Tibial nerve (tissue), 4 donors: ENCODE measurements at regions not wholly inside any gene's neighbourhood (a gene's known extent, or its start where the extent isn't known, plus 50 kb on each side); places are given as distances from the start of the nearest gene placed in this dataset.

Experiments
- DNase-seq, 2 donors: peaks; one replicate each; pipeline ENCODE4 v3.0.0-alpha.2; 2019; ENCODE audit warnings: low spot score in 2 of 2
- H3K27ac ChIP-seq, 4 donors: fragments of 200-600 bp; sonication (generic) in 3 of 4; one replicate each; pipeline ENCODE4 v1.5.1; 2017 to 2019; ENCODE audit warnings: mild to moderate bottlenecking in 1 of 4
- H3K27me3 ChIP-seq, 2 donors: fragments of 200-600 bp; sonication (generic) in 1 of 2; one replicate each; pipeline versions ENCODE4 v1.5.1 to v1.6.0; 2017 to 2019
- H3K36me3 ChIP-seq, 3 donors: fragments of 200-600 bp; sonication (generic); one replicate each; pipeline ENCODE4 v1.5.1; 2018 to 2019
- H3K4me1 ChIP-seq, 4 donors: fragments of 200-600 bp; sonication (generic) in 3 of 4; one replicate each; pipeline ENCODE4 v1.5.1; 2017 to 2019
- H3K4me3 ChIP-seq, 4 donors: fragments of 200-600 bp; sonication (generic) in 3 of 4; one replicate each; pipeline ENCODE4 v1.5.1; 2017 to 2019; ENCODE audit warnings: mild to moderate bottlenecking in 1 of 4, moderate library complexity in 1 of 4
- H3K9me3 ChIP-seq, 4 donors: fragments of 200-600 bp; sonication (generic) in 3 of 4; one replicate each; pipeline ENCODE4 v1.5.1; 2017 to 2019
- EP300 ChIP-seq, 2 donors: sonication (generic); formaldehyde crosslinking; IDR thresholded peaks; one replicate each; pipeline ENCODE4 v1.6.1; 2017; ENCODE audit warnings: antibody characterized with exemption in 2 of 2, mild to moderate bottlenecking in 1 of 2
- POLR2A ChIP-seq, 2 donors: fragments of 450-650 bp; IDR thresholded peaks; one replicate each; pipeline ENCODE4 v1.6.1; 2017; ENCODE audit warnings: antibody characterized with exemption in 2 of 2, mild to moderate bottlenecking in 2 of 2, moderate library complexity in 2 of 2
- WGBS, 2 donors: methylation state at CpG; one replicate each; pipeline ENCODE4 v1.1.5; 2018; 5-methylcytosine and 5-hydroxymethylcytosine counted together
- TF ChIP-seq, protein P1 (sequence below), 5 experiments: fragments of 200-600 bp in 3 of 5; fragments of 450-650 bp in 2 of 5; sonication (generic) in 3 of 5; IDR thresholded peaks; one replicate each; pipeline ENCODE4 v1.5.1; 2016 to 2019; ENCODE audit warnings: antibody characterized with exemption in 5 of 5, mild to moderate bottlenecking in 3 of 5, moderate library complexity in 2 of 5

- DNase-seq: no peak
- H3K27me3 ChIP-seq: no peaks in the 10 kb centered on the region
- no peaks in the 10 kb centered on the region for H3K9me3 ChIP-seq
- H3K27ac ChIP-seq: no peak overlapping the region
- no peaks in the 10 kb centered on the region for H3K36me3 ChIP-seq
- H3K4me1 ChIP-seq: no peaks in the 10 kb centered on the region
- TF ChIP-seq, protein P1, sequence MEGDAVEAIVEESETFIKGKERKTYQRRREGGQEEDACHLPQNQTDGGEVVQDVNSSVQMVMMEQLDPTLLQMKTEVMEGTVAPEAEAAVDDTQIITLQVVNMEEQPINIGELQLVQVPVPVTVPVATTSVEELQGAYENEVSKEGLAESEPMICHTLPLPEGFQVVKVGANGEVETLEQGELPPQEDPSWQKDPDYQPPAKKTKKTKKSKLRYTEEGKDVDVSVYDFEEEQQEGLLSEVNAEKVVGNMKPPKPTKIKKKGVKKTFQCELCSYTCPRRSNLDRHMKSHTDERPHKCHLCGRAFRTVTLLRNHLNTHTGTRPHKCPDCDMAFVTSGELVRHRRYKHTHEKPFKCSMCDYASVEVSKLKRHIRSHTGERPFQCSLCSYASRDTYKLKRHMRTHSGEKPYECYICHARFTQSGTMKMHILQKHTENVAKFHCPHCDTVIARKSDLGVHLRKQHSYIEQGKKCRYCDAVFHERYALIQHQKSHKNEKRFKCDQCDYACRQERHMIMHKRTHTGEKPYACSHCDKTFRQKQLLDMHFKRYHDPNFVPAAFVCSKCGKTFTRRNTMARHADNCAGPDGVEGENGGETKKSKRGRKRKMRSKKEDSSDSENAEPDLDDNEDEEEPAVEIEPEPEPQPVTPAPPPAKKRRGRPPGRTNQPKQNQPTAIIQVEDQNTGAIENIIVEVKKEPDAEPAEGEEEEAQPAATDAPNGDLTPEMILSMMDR (IDR thresholded peaks at IDR 0.05): no peak
- TF ChIP-seq POLR2A (IDR thresholded peaks at IDR 0.05): no peak
- no peak overlapping the region for H3K4me3 ChIP-seq
- WGBS, 2 donors: 82 to 88% methylated on average over 2 of the region's 2 CpGs
Observed at GRCh38 chr9:31677415-31677814, 707.0 kb upstream of the ACO1 start.

GRCh38 chr9:31677877-31678276 is 706.6 kb upstream of the ACO1 start:
- Histone ChIP-seq H3K9me3 (no peaks in the 10 kb centered on the region), H3K4me3 (no peak overlapping the region), H3K4me1 (no peaks in the 10 kb centered on the region), H3K36me3 (no peaks in the 10 kb centered on the region), H3K27ac (no peak overlapping the region), H3K27me3 (no peaks in the 10 kb centered on the region)
- TF ChIP-seq, protein P1 (IDR thresholded peaks at IDR 0.05): no peak
- no peak for TF ChIP-seq POLR2A (IDR thresholded peaks at IDR 0.05)
- TF ChIP-seq EP300 (IDR thresholded peaks at IDR 0.05): no peak
- 81% methylated on average over 2 of the region's 2 CpGs for WGBS, 2 donors
- DNase-seq: no peak

- Histone ChIP-seq H3K27ac (no peak overlapping the region), H3K9me3 (no peaks in the 10 kb centered on the region), H3K36me3 (no peaks in the 10 kb centered on the region), H3K4me3 (no peak overlapping the region), H3K4me1 (no peaks in the 10 kb centered on the region), H3K27me3 (no peaks in the 10 kb centered on the region)
- 20 to 22% methylated on average over 2 of the region's 2 CpGs for WGBS, 2 donors
- TF ChIP-seq POLR2A (IDR thresholded peaks at IDR 0.05) (no peak), EP300 (IDR thresholded peaks at IDR 0.05) (no peak)
- TF ChIP-seq, protein P1 (IDR thresholded peaks at IDR 0.05): no peak
- no peak for DNase-seq
Observed at GRCh38 chr9:31683116-31683515, 701.3 kb upstream of the ACO1 start.

DNA sequence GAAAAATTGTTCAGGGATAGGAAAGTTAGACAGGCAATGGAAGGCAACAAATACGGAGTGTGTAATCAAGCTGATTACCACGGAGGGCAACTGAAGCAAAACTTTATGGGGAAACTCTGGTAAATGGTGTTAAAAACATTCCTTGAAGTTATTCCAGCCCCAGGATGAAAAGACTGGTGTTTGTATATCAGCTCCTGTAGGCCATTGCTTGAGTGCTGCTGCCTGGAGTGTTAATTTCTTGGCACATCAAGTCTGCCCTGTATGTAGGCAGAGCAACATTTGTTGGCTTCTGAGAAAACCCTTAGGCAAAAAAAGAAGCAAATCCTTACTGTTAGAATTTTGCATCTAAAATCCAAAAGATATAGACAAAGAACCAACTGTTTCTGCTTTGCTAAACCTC is 686.5 kb upstream of the ACO1 start:
- TF ChIP-seq POLR2A (IDR thresholded peaks at IDR 0.05): no peak
- TF ChIP-seq, protein P1 (IDR thresholded peaks at IDR 0.05): no peak
- no peak for TF ChIP-seq EP300 (IDR thresholded peaks at IDR 0.05)
- 63 to 83% methylated on average over 2 of the region's 2 CpGs for WGBS, 2 donors

DNA sequence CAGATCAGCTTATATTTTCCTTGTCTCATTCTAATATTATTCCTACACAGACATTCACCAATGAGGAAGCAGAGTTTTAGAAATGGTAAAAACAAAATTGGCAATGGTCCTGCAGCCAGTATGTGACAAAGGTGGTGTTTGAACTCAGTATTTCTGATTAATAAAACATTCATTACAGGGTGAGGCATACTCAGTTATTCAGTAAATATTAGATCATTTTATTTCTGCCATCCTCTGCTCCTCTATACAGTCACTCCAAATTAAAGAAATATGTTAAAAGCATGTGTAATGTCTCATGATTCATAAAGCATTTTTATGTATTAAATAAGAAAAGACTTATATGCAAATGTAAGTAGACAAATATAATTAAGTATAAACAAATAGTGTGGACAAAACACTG is 684.6 kb upstream of the ACO1 start:
- TF ChIP-seq, protein P1 (IDR thresholded peaks at IDR 0.05): no peak
- TF ChIP-seq EP300 (IDR thresholded peaks at IDR 0.05): no peak
- Histone ChIP-seq H3K4me1 (no peaks in the 10 kb centered on the region), H3K9me3 (no peaks in the 10 kb centered on the region), H3K27ac (no peak overlapping the region), H3K4me3 (no peak overlapping the region), H3K27me3 (no peaks in the 10 kb centered on the region), H3K36me3 (no peaks in the 10 kb centered on the region)
- no peak for DNase-seq

More for the DNA sequence above, 686.5 kb upstream of the ACO1 start:
- H3K4me1 ChIP-seq: no peaks in the 10 kb centered on the region
- no peak overlapping the region for H3K27ac ChIP-seq
- H3K4me3 ChIP-seq: no peak overlapping the region
- no peak for DNase-seq
- no peaks in the 10 kb centered on the region for H3K9me3 ChIP-seq
- no peaks in the 10 kb centered on the region for H3K36me3 ChIP-seq
- no peaks in the 10 kb centered on the region for H3K27me3 ChIP-seq
